A673 (cell line): ENCODE measurements at regions not wholly inside any gene's neighbourhood (a gene's known extent, or its start where the extent isn't known, plus 50 kb on each side); places are given as distances from the start of the nearest gene placed in this dataset.
"Not testable (repeated sequence)": the region's sequence is repeated elsewhere in the genome, so short reads cannot be mapped to it uniquely, and the experiment has no call there.

Experiments used
- BruUV-seq: library from RNA; stranded (reverse); fragments of 400-500 nt; replicated peaks from 2 replicates; lab custom pipeline; 2021; lab: Mats Ljungman, UMichigan
- CTCF ChIA-PET: fragments of 300-600 bp; sonication (Branson Sonifier 250); formaldehyde crosslinking; loops from one replicate; lab custom pipeline; 2022; ENCODE audit warnings: antibody characterized with exemption; lab: Charles Lee
- POLR2A ChIA-PET: fragments of 300-600 bp; sonication (Branson Sonifier 250); formaldehyde crosslinking; loops from one replicate; lab custom pipeline; 2022; ENCODE audit warnings: antibody characterized with exemption; ENCODE audit not compliant: low non-redundant PET; lab: Charles Lee
- DNase-seq: peaks from one replicate; pipeline ENCODE4 v3.0.0-alpha.2; 2015; ENCODE audit warnings: low spot score
- H3K27ac ChIP-seq: fragments of 200-600 bp; sonication (generic); 2 replicates; pipeline ENCODE4 v1.5.1; 2016; ENCODE audit warnings: mixed run types, low read depth, mild to moderate bottlenecking, mixed read lengths, antibody characterized with exemption, low read length; ENCODE audit not compliant: poor library complexity, severe bottlenecking
- H3K27me3 ChIP-seq: fragments of 200-600 bp; sonication (generic); replicated peaks from 2 replicates; pipeline ENCODE4 v1.6.1; 2017; ENCODE audit warnings: mixed run types, low read depth, mild to moderate bottlenecking, mixed read lengths, antibody characterized with exemption, low read length; ENCODE audit not compliant: insufficient read depth, poor library complexity
- H3K36me3 ChIP-seq: fragments of 200-600 bp; sonication (generic); 2 replicates; pipeline ENCODE4 v1.6.1; 2016; ENCODE audit warnings: mixed run types, mild to moderate bottlenecking, mixed read lengths, antibody characterized with exemption, low read length; ENCODE audit not compliant: insufficient read depth, poor library complexity, severe bottlenecking
- H3K4me1 ChIP-seq: fragments of 200-600 bp; sonication (generic); 2 replicates; pipeline ENCODE4 v1.6.1; 2017; ENCODE audit warnings: mixed run types, mild to moderate bottlenecking, mixed read lengths, antibody characterized with exemption, low read length; ENCODE audit not compliant: insufficient read depth, poor library complexity, severe bottlenecking
- H3K4me3 ChIP-seq: fragments of 200-600 bp; sonication (generic); 2 replicates; pipeline ENCODE4 v1.5.1; 2016; ENCODE audit warnings: low read depth, mixed run types, mild to moderate bottlenecking, mixed read lengths, low read length; ENCODE audit not compliant: poor library complexity, severe bottlenecking
- H3K9me3 ChIP-seq: fragments of 200-600 bp; sonication (generic); 2 replicates; pipeline ENCODE4 v1.6.1; 2016; ENCODE audit warnings: mixed run types, low read depth, mild to moderate bottlenecking, mixed read lengths, antibody characterized with exemption, low read length; ENCODE audit not compliant: poor library complexity, severe bottlenecking
- EZH2 ChIP-seq: fragments of 200-600 bp; sonication (generic); IDR thresholded peaks from 2 replicates; pipeline ENCODE4 v1.6.1; 2017; ENCODE audit warnings: borderline replicate concordance, low read depth, mild to moderate bottlenecking, mixed read lengths, antibody characterized with exemption, low read length; ENCODE audit not compliant: poor library complexity, severe bottlenecking
- intact Hi-C: fragments of 100-400 bp; cut with micrococcal nuclease; formaldehyde crosslinking; loops from one replicate; pipeline ENCODE4 v1.10.0; 2022; ENCODE audit not compliant: unreplicated experiment
- TF ChIP-seq, protein P1 (sequence below): fragments of 300-800, 200-600 bp; sonication (generic); conservative IDR thresholded peaks from 2 replicates; pipeline ENCODE4 v1.5.1; 2017; ENCODE audit warnings: low read depth, mild to moderate bottlenecking, antibody characterized with exemption, low read length, moderate library complexity, mixed read lengths

DNA sequence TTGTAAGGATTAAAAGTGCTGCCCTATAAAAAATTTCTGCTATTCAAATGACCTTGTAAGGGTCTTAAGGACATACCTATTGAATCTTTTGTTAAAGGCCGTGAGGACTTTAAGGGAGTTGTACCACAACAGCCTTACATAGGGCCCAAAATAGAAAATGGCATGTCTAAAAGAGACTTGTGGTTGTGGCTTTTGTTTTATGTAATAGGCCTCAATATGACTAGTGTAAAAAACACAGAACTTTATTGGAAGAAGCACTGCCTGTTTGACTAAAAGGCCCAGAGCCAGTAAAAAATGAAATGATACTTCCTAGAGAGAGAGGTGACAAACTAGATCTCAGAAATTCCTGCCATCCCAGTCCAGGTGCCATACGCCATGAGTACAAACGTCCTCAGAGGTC, 286.6 kb downstream of the SEMA3D start:
- Histone ChIP-seq H3K9me3 (no peaks in the 10 kb centered on the region), H3K4me1 (no peaks in the 10 kb centered on the region), H3K36me3 (no peaks in the 10 kb centered on the region), H3K27me3 (no peaks in the 10 kb centered on the region), H3K4me3 (no peak overlapping the region), H3K27ac (no peak overlapping the region)
- ChIA-PET CTCF (no interaction called here), POLR2A (no interaction called here)
- DNase-seq, result no peak
- BruUV-seq, result no TSS peak
- TF ChIP-seq EZH2, result no peak
- TF ChIP-seq, protein P1, sequence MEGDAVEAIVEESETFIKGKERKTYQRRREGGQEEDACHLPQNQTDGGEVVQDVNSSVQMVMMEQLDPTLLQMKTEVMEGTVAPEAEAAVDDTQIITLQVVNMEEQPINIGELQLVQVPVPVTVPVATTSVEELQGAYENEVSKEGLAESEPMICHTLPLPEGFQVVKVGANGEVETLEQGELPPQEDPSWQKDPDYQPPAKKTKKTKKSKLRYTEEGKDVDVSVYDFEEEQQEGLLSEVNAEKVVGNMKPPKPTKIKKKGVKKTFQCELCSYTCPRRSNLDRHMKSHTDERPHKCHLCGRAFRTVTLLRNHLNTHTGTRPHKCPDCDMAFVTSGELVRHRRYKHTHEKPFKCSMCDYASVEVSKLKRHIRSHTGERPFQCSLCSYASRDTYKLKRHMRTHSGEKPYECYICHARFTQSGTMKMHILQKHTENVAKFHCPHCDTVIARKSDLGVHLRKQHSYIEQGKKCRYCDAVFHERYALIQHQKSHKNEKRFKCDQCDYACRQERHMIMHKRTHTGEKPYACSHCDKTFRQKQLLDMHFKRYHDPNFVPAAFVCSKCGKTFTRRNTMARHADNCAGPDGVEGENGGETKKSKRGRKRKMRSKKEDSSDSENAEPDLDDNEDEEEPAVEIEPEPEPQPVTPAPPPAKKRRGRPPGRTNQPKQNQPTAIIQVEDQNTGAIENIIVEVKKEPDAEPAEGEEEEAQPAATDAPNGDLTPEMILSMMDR, result no peak
- intact Hi-C loops, result no loop called here

DNA sequence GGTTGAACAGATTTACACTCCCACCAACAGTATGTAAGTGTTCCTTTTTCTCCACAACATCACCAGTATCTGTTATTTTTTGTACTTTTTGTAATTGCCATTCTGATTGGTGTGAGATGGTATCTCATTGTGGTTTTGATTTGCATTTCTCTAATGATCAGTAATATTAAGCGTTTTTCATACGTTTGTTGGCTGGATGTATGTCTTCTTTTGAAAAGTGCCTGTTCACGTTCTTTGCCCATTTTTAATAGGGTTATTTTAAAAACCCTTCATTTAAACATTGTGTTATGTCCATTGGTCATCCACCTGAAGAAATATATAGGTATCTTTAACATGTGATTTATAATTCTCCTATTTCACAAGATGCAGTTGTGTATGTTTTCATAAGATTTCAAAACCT, 291.3 kb downstream of the SEMA3D start:
- ChIA-PET POLR2A (no interaction called here), CTCF (no interaction called here)
- intact Hi-C loops, result no loop called here
- Histone ChIP-seq H3K27ac (no peak overlapping the region), H3K4me1 (no peaks in the 10 kb centered on the region), H3K27me3 (no peaks in the 10 kb centered on the region), H3K9me3 (no peaks in the 10 kb centered on the region), H3K36me3 (no peaks in the 10 kb centered on the region), H3K4me3 (no peak overlapping the region)
- BruUV-seq, result no TSS peak
- no peak for DNase-seq
- TF ChIP-seq, protein P1, result no peak
- TF ChIP-seq EZH2, result no peak

DNA sequence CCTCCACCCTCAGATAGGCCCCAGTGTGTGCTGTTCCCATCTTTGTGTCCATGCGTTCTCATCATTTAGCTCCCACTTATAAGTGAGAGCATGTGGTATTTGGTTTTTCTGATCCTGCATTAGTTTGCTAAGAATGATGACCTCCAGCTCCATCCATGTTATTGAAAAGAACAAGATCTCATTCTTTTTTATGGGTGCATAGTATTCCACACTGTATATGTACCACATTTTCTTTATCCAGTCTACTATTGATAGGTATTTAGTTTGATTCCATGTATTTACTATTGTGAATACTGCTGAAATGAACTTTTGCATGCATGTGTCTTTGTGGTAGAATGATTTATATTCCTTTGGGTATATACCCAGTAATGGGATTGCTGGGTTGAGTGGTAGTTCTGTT, 303.3 kb downstream of the SEMA3D start:
- H3K9me3 ChIP-seq, H3K27ac ChIP-seq, BruUV-seq, H3K4me1 ChIP-seq, intact Hi-C loops, H3K36me3 ChIP-seq, H3K4me3 ChIP-seq, CTCF ChIA-PET, H3K27me3 ChIP-seq, DNase-seq, POLR2A ChIA-PET: not testable (repeated sequence)

DNA sequence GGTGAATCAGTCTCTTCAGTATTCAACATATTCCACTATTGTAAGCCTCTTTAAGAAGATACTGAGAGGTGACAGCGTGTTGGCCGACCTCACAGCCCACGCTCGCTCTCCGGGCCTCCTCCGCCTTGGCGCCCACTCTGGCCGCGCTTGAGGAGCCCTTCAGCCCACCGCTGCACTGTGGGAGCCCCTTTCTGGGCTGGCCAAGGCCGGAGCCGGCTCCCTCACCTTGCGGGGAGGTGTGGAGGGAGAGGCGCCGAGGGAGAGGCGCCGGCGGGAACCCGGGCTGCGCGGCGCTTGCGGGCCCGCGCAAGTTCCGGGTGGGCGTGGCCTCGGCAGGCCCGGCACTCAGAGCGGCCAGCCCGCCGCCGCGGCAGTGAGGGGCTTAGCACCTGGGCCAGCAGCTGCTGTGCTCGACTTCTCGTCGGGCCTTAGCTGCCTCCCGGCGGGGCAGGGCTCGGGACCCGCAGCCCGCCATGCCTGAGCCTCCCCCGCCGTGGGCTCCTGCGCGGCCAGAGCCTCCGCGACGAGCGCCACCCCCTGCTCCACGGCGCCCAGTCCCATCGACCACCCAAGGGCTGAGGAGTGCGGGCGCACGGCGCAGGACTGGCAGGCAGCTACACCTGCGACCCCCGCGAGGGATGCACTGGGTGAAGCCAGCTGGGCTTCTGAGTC, 306.4 kb downstream of the SEMA3D start:
- H3K27ac ChIP-seq, H3K9me3 ChIP-seq, POLR2A ChIA-PET, H3K4me3 ChIP-seq, BruUV-seq, H3K27me3 ChIP-seq, intact Hi-C loops, H3K36me3 ChIP-seq, H3K4me1 ChIP-seq, DNase-seq, CTCF ChIA-PET: not testable (repeated sequence)
